ENCODE measurements at regions not wholly inside any gene's neighbourhood (a gene's known extent, or its start where the extent isn't known, plus 50 kb on each side); places are given as distances from the start of the nearest gene placed in this dataset.

DNA sequence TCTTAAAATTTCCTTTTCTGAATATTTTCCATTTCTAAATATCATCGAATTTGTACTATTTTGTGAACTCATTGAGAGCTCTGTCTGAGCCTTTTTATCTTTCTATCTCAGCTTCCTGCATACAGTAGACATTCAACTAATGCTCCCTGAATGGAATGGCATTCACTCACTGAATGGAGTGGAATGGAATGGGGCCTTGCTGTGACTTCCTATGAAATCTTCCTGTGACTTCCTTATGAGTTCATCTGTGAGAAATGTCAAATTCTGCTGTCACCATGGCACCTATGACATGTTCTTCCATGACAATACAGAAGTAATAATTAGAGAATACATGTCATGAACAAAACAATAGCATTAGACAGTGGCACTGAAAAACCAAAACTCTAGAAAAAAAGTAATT is 199.6 kb downstream of the NR4A2 start:
- no peaks in the 10 kb centered on the region for H3K9me3 Mint-ChIP-seq
- no peaks in the 10 kb centered on the region for H3K36me3 Mint-ChIP-seq
- H3K4me3 Mint-ChIP-seq = no peak overlapping the region
- no peaks in the 10 kb centered on the region for H3K4me1 Mint-ChIP-seq
- no peaks in the 10 kb centered on the region for H3K27me3 Mint-ChIP-seq (ENCODE audit: low read depth)
- TF ChIP-seq, protein P1, sequence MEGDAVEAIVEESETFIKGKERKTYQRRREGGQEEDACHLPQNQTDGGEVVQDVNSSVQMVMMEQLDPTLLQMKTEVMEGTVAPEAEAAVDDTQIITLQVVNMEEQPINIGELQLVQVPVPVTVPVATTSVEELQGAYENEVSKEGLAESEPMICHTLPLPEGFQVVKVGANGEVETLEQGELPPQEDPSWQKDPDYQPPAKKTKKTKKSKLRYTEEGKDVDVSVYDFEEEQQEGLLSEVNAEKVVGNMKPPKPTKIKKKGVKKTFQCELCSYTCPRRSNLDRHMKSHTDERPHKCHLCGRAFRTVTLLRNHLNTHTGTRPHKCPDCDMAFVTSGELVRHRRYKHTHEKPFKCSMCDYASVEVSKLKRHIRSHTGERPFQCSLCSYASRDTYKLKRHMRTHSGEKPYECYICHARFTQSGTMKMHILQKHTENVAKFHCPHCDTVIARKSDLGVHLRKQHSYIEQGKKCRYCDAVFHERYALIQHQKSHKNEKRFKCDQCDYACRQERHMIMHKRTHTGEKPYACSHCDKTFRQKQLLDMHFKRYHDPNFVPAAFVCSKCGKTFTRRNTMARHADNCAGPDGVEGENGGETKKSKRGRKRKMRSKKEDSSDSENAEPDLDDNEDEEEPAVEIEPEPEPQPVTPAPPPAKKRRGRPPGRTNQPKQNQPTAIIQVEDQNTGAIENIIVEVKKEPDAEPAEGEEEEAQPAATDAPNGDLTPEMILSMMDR (IDR thresholded peaks at IDR 0.05; ENCODE audit: unreplicated experiment) = no peak
- no peak for DNase-seq (ENCODE audit: low spot score in 2 of 2, unreplicated experiment in 2 of 2)
- no peak overlapping the region for H3K27ac Mint-ChIP-seq

DNA sequence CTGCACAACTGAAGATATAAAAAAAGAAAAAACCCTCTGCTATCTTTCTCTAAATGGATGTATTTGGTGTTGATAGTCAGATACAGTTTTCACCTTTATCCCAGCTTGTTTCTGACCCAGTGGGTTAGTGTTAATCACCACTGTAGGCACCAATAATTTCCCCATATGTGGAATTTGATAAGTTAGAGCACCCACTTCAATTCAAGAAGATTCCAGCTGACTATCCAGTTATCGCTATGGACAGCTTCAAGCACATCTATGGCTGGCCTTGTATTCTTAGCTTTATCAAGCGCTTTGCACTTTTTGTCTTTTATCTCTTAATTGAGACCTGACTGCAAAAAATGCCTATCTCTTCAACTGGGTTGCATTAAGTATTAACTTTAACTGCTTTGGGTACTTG is 200.4 kb downstream of the NR4A2 start:
- DNase-seq (ENCODE audit: low spot score in 2 of 2, unreplicated experiment in 2 of 2) = no peak
- H3K4me1 Mint-ChIP-seq = no peaks in the 10 kb centered on the region
- no peaks in the 10 kb centered on the region for H3K27me3 Mint-ChIP-seq (ENCODE audit: low read depth)
- no peak overlapping the region for H3K27ac Mint-ChIP-seq
- no peak overlapping the region for H3K4me3 Mint-ChIP-seq
- H3K36me3 Mint-ChIP-seq = no peaks in the 10 kb centered on the region
- TF ChIP-seq, protein P1 (IDR thresholded peaks at IDR 0.05; ENCODE audit: unreplicated experiment) = no peak
- no peaks in the 10 kb centered on the region for H3K9me3 Mint-ChIP-seq

DNA sequence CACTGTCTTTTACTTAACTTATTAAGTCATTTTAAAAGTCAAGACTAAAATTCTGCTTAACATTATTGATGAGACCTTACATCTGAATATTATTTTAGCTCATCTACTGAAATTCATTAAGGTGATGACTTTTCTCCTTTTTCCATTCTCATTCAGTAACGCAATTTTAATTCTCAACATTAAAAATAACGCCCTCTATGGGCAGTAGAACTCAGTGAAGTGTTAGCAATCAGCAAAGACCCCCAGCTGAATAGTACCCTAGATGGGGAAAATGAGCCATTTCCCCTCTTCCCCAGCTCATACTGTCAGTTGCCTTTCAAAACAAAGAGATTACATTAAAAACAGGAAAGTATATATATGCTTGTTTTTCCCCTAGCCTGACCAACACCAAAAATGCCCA is 203.3 kb downstream of the NR4A2 start:
- Mint-ChIP-seq H3K27ac (no peak overlapping the region), H3K36me3 (peaks cover 3% of the 10 kb centered on the region), H3K4me1 (no peaks in the 10 kb centered on the region), H3K9me3 (peaks cover 4% of the 10 kb centered on the region), H3K4me3 (no peak overlapping the region), H3K27me3 (ENCODE audit: low read depth) (no peaks in the 10 kb centered on the region)
- TF ChIP-seq, protein P1 (IDR thresholded peaks at IDR 0.05; ENCODE audit: unreplicated experiment) = no peak
- DNase-seq (ENCODE audit: low spot score in 2 of 2, unreplicated experiment in 2 of 2) = no peak

DNA sequence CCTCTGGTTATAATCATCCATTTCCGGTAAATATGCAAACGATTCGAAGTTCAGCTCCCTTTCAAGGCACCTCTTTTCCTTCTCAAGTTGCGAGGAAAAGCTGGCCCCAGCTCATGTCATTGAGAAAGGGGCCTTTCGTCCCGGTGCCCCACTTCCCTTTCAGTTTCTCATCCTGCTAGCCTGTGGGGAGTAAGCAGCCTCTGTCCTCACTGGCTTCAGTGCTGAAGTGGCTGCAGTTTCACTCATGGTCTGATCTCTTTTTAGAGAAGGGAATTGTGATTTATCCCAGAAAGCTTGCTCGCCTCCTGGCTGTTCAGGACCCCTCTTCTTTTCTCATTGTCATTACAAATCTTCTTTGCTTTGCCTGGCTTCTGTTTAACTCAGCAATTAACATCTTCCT is 207.5 kb downstream of the NR4A2 start:
- Mint-ChIP-seq H3K27me3 (ENCODE audit: low read depth) (no peaks in the 10 kb centered on the region), H3K4me3 (no peak overlapping the region), H3K27ac (no peak overlapping the region), H3K36me3 (peaks cover 18% of the 10 kb centered on the region), H3K9me3 (peaks cover 28% of the 10 kb centered on the region), H3K4me1 (no peaks in the 10 kb centered on the region)
- DNase-seq (ENCODE audit: low spot score in 2 of 2, unreplicated experiment in 2 of 2) = no peak
- TF ChIP-seq, protein P1 (IDR thresholded peaks at IDR 0.05; ENCODE audit: unreplicated experiment) = no peak

DNA sequence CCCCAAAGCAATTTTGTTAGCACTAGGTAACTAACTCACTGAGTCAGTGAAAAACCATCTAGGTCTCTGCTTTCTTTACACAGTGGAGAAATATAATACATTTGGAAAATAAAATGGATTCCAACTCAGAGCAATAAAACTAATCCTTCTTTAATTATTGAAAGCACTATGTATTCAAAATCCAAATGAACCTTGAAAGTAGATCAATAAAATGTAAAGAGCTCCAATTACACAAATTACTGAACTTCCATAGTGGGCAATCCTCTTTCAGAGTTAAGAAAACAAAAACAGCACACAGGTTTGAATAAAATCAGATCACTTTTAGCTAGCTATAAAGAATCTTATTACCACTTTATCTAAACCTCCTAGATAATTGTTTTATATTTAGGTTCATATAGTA is 208.1 kb downstream of the NR4A2 start:
- H3K9me3 Mint-ChIP-seq = peaks cover 28% of the 10 kb centered on the region
- H3K27me3 Mint-ChIP-seq (ENCODE audit: low read depth) = no peaks in the 10 kb centered on the region
- TF ChIP-seq, protein P1 (IDR thresholded peaks at IDR 0.05; ENCODE audit: unreplicated experiment) = no peak
- no peak overlapping the region for H3K4me3 Mint-ChIP-seq
- DNase-seq (ENCODE audit: low spot score in 2 of 2, unreplicated experiment in 2 of 2) = no peak
- peaks cover 18% of the 10 kb centered on the region for H3K36me3 Mint-ChIP-seq
- H3K4me1 Mint-ChIP-seq = no peaks in the 10 kb centered on the region
- H3K27ac Mint-ChIP-seq = no peak overlapping the region

DNA sequence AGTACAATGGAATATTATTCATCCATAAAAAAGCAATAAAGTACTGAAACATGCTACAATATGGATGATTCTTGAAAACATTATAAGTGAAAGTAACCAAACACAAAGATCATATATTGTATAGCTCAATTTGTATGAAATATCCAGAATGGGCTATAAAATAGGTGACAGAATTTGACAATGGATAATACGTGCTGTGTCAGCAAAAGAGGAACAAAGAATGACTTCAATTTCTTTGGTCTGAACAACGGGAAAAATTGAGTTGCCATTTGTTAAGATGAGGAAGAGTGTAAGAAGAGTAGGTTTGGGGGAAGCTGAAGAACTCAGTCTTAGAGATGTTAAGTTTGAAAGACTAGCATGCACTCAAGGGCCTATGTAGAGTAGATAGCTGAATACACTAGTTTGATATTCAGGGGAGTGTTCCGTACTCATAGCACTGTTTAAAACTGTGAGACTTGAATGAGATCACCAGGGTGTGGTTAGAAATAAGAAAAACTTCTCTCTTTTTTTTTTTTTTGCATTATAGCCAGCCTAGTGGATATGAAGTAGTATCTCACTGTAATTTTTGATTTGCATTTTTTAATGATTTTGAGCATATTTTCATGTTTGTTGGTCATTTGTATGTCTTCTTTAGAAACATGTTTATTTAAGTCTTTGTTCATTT is 213.6 kb downstream of the NR4A2 start:
- DNase-seq (ENCODE audit: low spot score in 2 of 2, unreplicated experiment in 2 of 2) = no peak
- no peak overlapping the region for H3K4me3 Mint-ChIP-seq
- no peaks in the 10 kb centered on the region for H3K4me1 Mint-ChIP-seq
- H3K9me3 Mint-ChIP-seq = peaks cover 33% of the 10 kb centered on the region
- H3K27ac Mint-ChIP-seq = no peak overlapping the region
- H3K27me3 Mint-ChIP-seq (ENCODE audit: low read depth) = no peaks in the 10 kb centered on the region
- H3K36me3 Mint-ChIP-seq = peaks cover 19% of the 10 kb centered on the region
- TF ChIP-seq, protein P1 (IDR thresholded peaks at IDR 0.05; ENCODE audit: unreplicated experiment) = no peak

All from mesothelial cell of epicardium (in vitro differentiated cells).